Body of pancreas (tissue), 4 donors: ENCODE measurements at regions not wholly inside any gene's neighbourhood (a gene's known extent, or its start where the extent isn't known, plus 50 kb on each side); places are given as distances from the start of the nearest gene placed in this dataset.

Source experiments
- POLR2A ChIP-seq, 3 donors: fragments of 450-650 bp; IDR thresholded peaks; one replicate each; pipeline ENCODE4 v1.6.1; 2016; ENCODE audit warnings: antibody characterized with exemption in 3 of 3, mild to moderate bottlenecking in 2 of 3
- TF ChIP-seq, protein P1 (sequence below), 7 experiments: fragments of 450-650 bp in 4 of 7; fragments of 200-600 bp in 3 of 7; sonication (generic) in 3 of 7; IDR thresholded peaks; one replicate each; pipeline ENCODE4 v1.5.1; 2016 to 2019; ENCODE audit warnings: antibody characterized with exemption in 7 of 7

DNA sequence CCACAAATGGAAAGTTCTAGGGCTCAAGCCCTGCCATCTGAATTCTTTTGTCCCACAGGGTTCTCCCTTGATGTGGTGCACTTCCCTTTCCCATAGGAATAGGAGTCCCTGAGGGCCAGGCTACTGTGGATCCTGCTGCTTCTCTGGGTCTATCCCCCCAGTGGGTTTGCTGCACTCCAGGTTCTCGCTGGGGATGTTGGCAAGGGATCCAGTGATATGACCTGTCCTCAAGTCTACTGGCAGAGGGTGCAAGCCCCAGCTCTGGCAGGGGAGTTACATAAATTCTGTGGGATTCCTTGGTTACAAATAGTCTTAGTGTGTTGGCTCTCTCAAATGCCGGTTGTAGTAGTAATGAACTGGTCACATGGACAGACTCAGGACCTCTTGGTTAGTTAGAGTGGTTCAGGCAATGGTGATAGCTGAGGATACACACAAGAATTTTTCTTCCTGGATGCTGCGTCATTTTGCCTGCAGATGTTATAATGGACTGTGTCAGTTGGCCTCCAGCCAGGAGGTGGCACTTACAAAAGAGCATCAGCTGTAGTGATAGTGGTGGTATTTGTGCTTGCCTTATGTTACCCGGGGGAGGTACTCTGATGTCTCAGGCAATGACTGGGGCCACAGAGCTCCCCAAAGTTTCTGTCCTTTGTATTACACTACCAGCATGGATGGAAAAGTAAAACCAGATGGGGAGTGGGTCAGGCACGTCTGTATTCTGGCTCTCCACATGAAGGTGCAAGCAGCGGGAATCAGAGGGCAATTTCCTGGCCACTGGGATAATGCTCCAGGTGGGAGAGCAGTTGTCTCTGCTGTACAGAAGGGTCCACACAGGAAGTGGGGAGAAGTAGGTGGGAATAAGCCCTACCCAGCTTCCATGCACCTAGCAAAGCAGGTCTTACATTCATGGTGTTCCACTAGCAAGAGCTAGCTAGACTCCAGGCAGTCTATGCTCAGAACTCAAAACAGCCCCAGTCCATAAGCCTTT is 267.9 kb downstream of the SOX11 start:
- TF ChIP-seq POLR2A (IDR thresholded peaks at IDR 0.05): no peak
- TF ChIP-seq, protein P1, sequence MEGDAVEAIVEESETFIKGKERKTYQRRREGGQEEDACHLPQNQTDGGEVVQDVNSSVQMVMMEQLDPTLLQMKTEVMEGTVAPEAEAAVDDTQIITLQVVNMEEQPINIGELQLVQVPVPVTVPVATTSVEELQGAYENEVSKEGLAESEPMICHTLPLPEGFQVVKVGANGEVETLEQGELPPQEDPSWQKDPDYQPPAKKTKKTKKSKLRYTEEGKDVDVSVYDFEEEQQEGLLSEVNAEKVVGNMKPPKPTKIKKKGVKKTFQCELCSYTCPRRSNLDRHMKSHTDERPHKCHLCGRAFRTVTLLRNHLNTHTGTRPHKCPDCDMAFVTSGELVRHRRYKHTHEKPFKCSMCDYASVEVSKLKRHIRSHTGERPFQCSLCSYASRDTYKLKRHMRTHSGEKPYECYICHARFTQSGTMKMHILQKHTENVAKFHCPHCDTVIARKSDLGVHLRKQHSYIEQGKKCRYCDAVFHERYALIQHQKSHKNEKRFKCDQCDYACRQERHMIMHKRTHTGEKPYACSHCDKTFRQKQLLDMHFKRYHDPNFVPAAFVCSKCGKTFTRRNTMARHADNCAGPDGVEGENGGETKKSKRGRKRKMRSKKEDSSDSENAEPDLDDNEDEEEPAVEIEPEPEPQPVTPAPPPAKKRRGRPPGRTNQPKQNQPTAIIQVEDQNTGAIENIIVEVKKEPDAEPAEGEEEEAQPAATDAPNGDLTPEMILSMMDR (IDR thresholded peaks at IDR 0.05): no peak
